Smooth muscle cell (in vitro differentiated cells): ENCODE measurements at regions not wholly inside any gene's neighbourhood (a gene's known extent, or its start where the extent isn't known, plus 50 kb on each side); places are given as distances from the start of the nearest gene placed in this dataset.

Source experiments
- DNase-seq: peaks from one replicate; lab custom pipeline; 2025; ENCODE audit not compliant: unreplicated experiment; lab: John Stamatoyannopoulos, UW
- H2AFZ ChIP-seq: fragments of 200-600 bp; sonication (generic); 2 replicates; pipeline ENCODE4 v1.6.0; 2016; ENCODE audit warnings: antibody characterized with exemption, low read depth, mild to moderate bottlenecking
- H3F3A ChIP-seq: fragments of 200-600 bp; sonication (generic); 2 replicates; pipeline ENCODE4 v1.6.0; 2017; ENCODE audit warnings: antibody characterized with exemption, low read depth
- H3K27ac ChIP-seq: fragments of 200-600 bp; sonication (generic); 2 replicates; pipeline ENCODE4 v1.5.1; 2016; ENCODE audit warnings: low read depth, mild to moderate bottlenecking
- H3K27me3 ChIP-seq: fragments of 200-600 bp; sonication (generic); 2 replicates; pipeline ENCODE4 v1.6.1; 2016; ENCODE audit warnings: low read depth, mild to moderate bottlenecking
- H3K36me3 ChIP-seq: fragments of 200-600 bp; sonication (generic); 2 replicates; pipeline ENCODE4 v1.5.1; 2016; ENCODE audit warnings: low read depth
- H3K4me1 ChIP-seq: fragments of 200-600 bp; sonication (generic); 2 replicates; pipeline ENCODE4 v1.5.1; 2016; ENCODE audit warnings: low read depth
- H3K4me2 ChIP-seq: fragments of 200-600 bp; sonication (generic); 2 replicates; pipeline ENCODE4 v1.6.0; 2016; ENCODE audit warnings: mild to moderate bottlenecking
- H3K4me3 ChIP-seq: fragments of 200-600 bp; sonication (generic); 2 replicates; pipeline ENCODE4 v1.5.1; 2016; ENCODE audit warnings: mild to moderate bottlenecking
- H3K79me2 ChIP-seq: fragments of 200-600 bp; sonication (generic); 2 replicates; pipeline ENCODE4 v1.6.0; 2016; ENCODE audit warnings: low read depth, mild to moderate bottlenecking
- H3K9ac ChIP-seq: fragments of 200-600 bp; sonication (generic); 2 replicates; pipeline ENCODE4 v1.6.0; 2016; ENCODE audit warnings: low read depth
- H3K9me3 ChIP-seq: fragments of 200-600 bp; sonication (generic); replicated peaks from 2 replicates; pipeline ENCODE4 v1.5.1; 2016; ENCODE audit warnings: low read depth
- H4K20me1 ChIP-seq: fragments of 200-600 bp; sonication (generic); 2 replicates; pipeline ENCODE4 v1.6.0; 2016; ENCODE audit warnings: low read depth
- WGBS: methylation state at CpG from one replicate; pipeline ENCODE4 v1.1.7; 2016; ENCODE audit warnings: low lambda C conversion rate; 5-methylcytosine and 5-hydroxymethylcytosine counted together
- TF ChIP-seq, protein P1 (sequence below): fragments of 200-600 bp; sonication (generic); IDR thresholded peaks from 2 replicates; pipeline ENCODE4 v1.5.1; 2017; ENCODE audit warnings: borderline replicate concordance, mild to moderate bottlenecking, antibody characterized with exemption; ENCODE audit not compliant: insufficient read depth, poor library complexity, severe bottlenecking

DNA sequence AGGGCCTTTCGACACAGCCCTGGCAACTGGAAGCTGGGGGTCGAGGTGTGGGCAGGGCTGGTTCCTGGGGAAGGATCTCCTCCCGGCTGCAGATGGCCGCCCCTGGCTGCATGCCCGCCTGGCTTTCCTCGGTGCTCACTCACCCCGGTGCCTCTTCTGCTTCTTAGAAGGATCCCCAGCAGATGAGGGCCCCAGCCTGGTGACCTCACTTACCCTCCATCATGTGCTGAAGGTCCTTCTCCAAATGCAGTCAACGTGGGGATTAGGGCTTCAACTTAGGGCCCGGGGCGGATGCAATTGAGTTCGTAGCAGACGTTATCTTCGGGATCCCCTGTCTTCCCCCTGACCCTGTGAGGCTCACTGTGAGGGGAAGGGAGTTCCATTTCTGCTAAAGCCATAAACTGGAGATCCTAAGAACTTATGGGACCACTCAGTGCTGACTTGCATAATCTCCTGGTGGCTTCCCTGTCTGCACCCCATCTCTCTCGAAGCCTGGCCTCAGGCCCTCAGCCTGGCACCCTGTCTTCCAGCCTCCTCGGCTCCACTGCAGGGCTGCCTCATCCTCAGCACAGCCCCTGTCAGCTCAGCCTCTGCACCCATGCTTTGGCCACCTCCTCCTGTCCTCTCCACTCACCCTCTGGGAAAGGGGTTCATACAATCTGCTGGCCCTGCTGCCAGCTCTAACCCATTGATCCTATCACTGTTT lies 92.6 kb downstream of the THBS2 start:
- Histone ChIP-seq H4K20me1 (no peaks in the 10 kb centered on the region), H3K4me2 (no peak overlapping the region), H3K36me3 (no peaks in the 10 kb centered on the region), H2AFZ (no peak overlapping the region), H3K27me3 (no peaks in the 10 kb centered on the region), H3K9me3 (no peaks in the 10 kb centered on the region), H3K9ac (no peak overlapping the region), H3F3A (peaks cover 2% of the 10 kb centered on the region), H3K79me2 (no peaks in the 10 kb centered on the region), H3K27ac (no peak overlapping the region), H3K4me1 (no peaks in the 10 kb centered on the region), H3K4me3 (no peak overlapping the region)
- TF ChIP-seq, protein P1, sequence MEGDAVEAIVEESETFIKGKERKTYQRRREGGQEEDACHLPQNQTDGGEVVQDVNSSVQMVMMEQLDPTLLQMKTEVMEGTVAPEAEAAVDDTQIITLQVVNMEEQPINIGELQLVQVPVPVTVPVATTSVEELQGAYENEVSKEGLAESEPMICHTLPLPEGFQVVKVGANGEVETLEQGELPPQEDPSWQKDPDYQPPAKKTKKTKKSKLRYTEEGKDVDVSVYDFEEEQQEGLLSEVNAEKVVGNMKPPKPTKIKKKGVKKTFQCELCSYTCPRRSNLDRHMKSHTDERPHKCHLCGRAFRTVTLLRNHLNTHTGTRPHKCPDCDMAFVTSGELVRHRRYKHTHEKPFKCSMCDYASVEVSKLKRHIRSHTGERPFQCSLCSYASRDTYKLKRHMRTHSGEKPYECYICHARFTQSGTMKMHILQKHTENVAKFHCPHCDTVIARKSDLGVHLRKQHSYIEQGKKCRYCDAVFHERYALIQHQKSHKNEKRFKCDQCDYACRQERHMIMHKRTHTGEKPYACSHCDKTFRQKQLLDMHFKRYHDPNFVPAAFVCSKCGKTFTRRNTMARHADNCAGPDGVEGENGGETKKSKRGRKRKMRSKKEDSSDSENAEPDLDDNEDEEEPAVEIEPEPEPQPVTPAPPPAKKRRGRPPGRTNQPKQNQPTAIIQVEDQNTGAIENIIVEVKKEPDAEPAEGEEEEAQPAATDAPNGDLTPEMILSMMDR, result no peak
- WGBS, result 96% methylated on average over 15 of the region's 15 CpGs
- no peak for DNase-seq

DNA sequence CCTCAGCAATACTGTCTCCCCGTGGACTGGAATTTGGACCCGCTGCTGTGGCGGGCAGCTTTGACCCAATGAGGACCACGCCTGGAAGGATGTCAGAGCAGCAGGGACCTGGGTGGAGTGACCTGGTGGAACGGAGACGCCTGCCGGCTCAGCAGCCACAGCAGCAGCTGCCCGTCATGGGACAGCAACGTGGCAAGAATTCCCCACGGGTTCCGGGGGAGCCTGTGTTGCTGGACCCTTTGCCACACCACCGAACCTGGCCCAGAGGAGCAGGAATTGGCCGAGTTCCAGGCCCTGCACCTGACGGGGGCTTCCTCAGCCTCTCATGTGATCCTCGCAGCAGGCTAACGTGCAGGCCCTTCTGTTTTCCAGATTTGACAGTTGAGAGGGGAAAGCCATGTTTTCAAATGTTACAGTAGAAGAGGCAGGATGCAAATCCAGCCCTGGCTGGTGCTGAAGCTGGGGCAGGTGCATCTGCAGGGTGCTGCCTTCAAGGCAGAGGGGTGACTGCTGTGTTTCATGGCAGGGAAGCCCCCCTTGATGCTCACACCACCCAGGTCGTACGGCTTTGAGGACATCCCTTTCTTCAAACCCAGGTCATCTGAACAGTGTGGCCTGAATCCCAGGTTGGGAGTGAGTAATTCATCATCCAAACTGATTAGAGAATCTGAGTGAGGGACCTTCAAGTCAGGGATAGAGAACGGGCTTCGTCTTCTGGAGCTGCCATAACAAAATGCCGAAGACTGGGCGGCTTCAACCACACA lies 93.4 kb downstream of the THBS2 start:
- no peak overlapping the region for H3K4me2 ChIP-seq
- no peak overlapping the region for H3K4me3 ChIP-seq
- no peaks in the 10 kb centered on the region for H3F3A ChIP-seq
- no peaks in the 10 kb centered on the region for H3K4me1 ChIP-seq
- 98% methylated on average over 22 of the region's 22 CpGs for WGBS
- H3K27ac ChIP-seq, result no peak overlapping the region
- H3K79me2 ChIP-seq, result no peaks in the 10 kb centered on the region
- no peaks in the 10 kb centered on the region for H3K36me3 ChIP-seq
- TF ChIP-seq, protein P1, result no peak
- H3K9ac ChIP-seq, result no peak overlapping the region
- no peaks in the 10 kb centered on the region for H3K9me3 ChIP-seq
- H3K27me3 ChIP-seq, result no peaks in the 10 kb centered on the region
- H2AFZ ChIP-seq, result no peak overlapping the region
- DNase-seq, result no peak
- H4K20me1 ChIP-seq, result no peaks in the 10 kb centered on the region

DNA sequence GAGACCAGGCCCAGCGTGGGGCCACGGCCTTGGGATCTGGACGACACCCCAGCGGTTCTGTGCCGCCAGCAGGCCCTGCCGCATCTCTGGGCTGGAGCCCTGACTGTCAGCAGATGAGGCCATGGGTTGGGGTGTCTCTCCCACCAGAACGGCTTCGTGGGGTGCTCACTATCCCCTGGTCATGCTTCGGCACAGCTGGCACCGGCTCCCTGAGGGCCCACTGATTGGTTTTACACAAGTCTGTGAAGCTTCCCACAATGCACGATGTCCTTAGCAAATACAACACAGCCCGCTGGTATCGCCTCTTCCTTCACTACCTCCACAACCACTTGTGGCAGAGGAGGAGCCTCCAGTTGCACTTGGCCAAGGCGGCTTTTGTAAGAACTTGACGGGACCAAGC lies 94.3 kb downstream of the THBS2 start:
- Histone ChIP-seq H3F3A (no peaks in the 10 kb centered on the region), H3K27ac (no peak overlapping the region), H3K36me3 (no peaks in the 10 kb centered on the region), H3K79me2 (no peaks in the 10 kb centered on the region), H3K9me3 (no peaks in the 10 kb centered on the region), H4K20me1 (no peaks in the 10 kb centered on the region), H3K27me3 (no peaks in the 10 kb centered on the region), H3K9ac (no peak overlapping the region), H3K4me1 (no peaks in the 10 kb centered on the region), H3K4me3 (no peak overlapping the region), H3K4me2 (no peak overlapping the region), H2AFZ (no peak overlapping the region)
- WGBS, result 96% methylated on average over 13 of the region's 15 CpGs
- TF ChIP-seq, protein P1, result no peak
- no peak for DNase-seq
